Prostate gland (tissue), 2 donors: ENCODE measurements at regions not wholly inside any gene's neighbourhood (a gene's known extent, or its start where the extent isn't known, plus 50 kb on each side); places are given as distances from the start of the nearest gene placed in this dataset.

Source experiments
- DNase-seq: peaks from one replicate; pipeline ENCODE4 v3.0.0-alpha.2; 2019; ENCODE audit warnings: low spot score
- H3K27ac ChIP-seq, 2 donors: fragments of 200-600 bp; sonication (generic); 2 replicates each; pipeline ENCODE4 v1.5.1; 2017 to 2019
- H3K27me3 ChIP-seq: fragments of 200-600 bp; sonication (generic); replicated peaks from 2 replicates; pipeline ENCODE4 v1.5.1; 2019; ENCODE audit not compliant: insufficient read depth
- H3K36me3 ChIP-seq, 2 donors: fragments of 200-600 bp; sonication (generic); 1 replicate in 1 of 2; 2 replicates in 1 of 2; pipeline versions ENCODE4 v1.5.1 to v1.8.1; 2017 to 2019
- H3K4me1 ChIP-seq: fragments of 200-600 bp; sonication (generic); replicated peaks from 2 replicates; pipeline ENCODE4 v1.5.1; 2019
- H3K4me3 ChIP-seq, 2 donors: fragments of 200-600 bp; sonication (generic); 2 replicates each; pipeline ENCODE4 v1.5.1; 2017 to 2019
- H3K9me3 ChIP-seq: fragments of 200-600 bp; sonication (generic); 2 replicates; pipeline ENCODE4 v1.5.1; 2017
- CTCF ChIP-seq, 4 experiments: fragments of 200-600 bp in 2 of 4; fragments of 450-650 bp in 2 of 4; sonication (generic) in 2 of 4; IDR thresholded peaks; 1 replicate in 3 of 4; 2 replicates in 1 of 4; pipeline ENCODE4 v1.5.1; 2016 to 2019; ENCODE audit warnings: antibody characterized with exemption in 4 of 4, mild to moderate bottlenecking in 2 of 4, moderate library complexity in 2 of 4
- POLR2A ChIP-seq: fragments of 450-650 bp; IDR thresholded peaks from one replicate; pipeline ENCODE4 v1.6.1; 2016; ENCODE audit warnings: antibody characterized with exemption, mild to moderate bottlenecking
- POLR2AphosphoS5 ChIP-seq: sonication (generic); formaldehyde crosslinking; IDR thresholded peaks from one replicate; pipeline ENCODE4 v1.6.1; 2017; ENCODE audit warnings: antibody characterized with exemption
- WGBS: methylation state at CpG from one replicate; pipeline ENCODE4 v1.1.5; 2018; 5-methylcytosine and 5-hydroxymethylcytosine counted together
- intact Hi-C: fragments of 100-400 bp; cut with DNase I; formaldehyde crosslinking; loops from one replicate; pipeline ENCODE4 v1.14.2; 2022

GRCh38 chr4:96841801-96842200, 1001.9 kb downstream of the PDHA2 start:
- intact Hi-C loops, result no loop called here

GRCh38 chr4:96844858-96845490, 1005.1 kb downstream of the PDHA2 start:
- H3K4me3 ChIP-seq, result no peak overlapping the region
- no peaks in the 10 kb centered on the region for H3K4me1 ChIP-seq
- intact Hi-C loops, result no loop called here
- no peaks in the 10 kb centered on the region for H3K36me3 ChIP-seq
- no peaks in the 10 kb centered on the region for H3K27me3 ChIP-seq
- H3K27ac ChIP-seq, result no peak overlapping the region
- DNase-seq, result no peak
- no peak for TF ChIP-seq POLR2A
- no peaks in the 10 kb centered on the region for H3K9me3 ChIP-seq
- 94% methylated on average over 1 of the region's 1 CpG for WGBS

More at GRCh38 chr4:96841801-96842200, 1001.9 kb downstream of the PDHA2 start:
- Histone ChIP-seq H3K4me1 (no peaks in the 10 kb centered on the region), H3K4me3 (no peak overlapping the region), H3K36me3 (no peaks in the 10 kb centered on the region), H3K27ac (no peak overlapping the region), H3K9me3 (no peaks in the 10 kb centered on the region), H3K27me3 (no peaks in the 10 kb centered on the region)
- no peak for TF ChIP-seq CTCF (IDR thresholded peaks at IDR 0.05)
- no peak for TF ChIP-seq POLR2A
- no peak for TF ChIP-seq POLR2AphosphoS5
- DNase-seq, result no peak
- 58% methylated on average over 2 of the region's 2 CpGs for WGBS

- no peak overlapping the region for H3K4me3 ChIP-seq
- DNase-seq, result no peak
- H3K36me3 ChIP-seq, result no peaks in the 10 kb centered on the region
- WGBS, result 88% methylated on average over 2 of the region's 2 CpGs
- no peaks in the 10 kb centered on the region for H3K4me1 ChIP-seq
- H3K27me3 ChIP-seq, result no peaks in the 10 kb centered on the region
- intact Hi-C loops, result no loop called here
- H3K27ac ChIP-seq, result no peak overlapping the region
- no peaks in the 10 kb centered on the region for H3K9me3 ChIP-seq
- TF ChIP-seq CTCF (IDR thresholded peaks at IDR 0.05) (no peak), POLR2AphosphoS5 (no peak), POLR2A (no peak)
Measured at GRCh38 chr4:96845819-96846218, 1005.9 kb downstream of the PDHA2 start.

- no peak overlapping the region for H3K4me3 ChIP-seq
- H3K27me3 ChIP-seq, result no peaks in the 10 kb centered on the region
- WGBS, result 80% methylated on average over 1 of the region's 1 CpG
- no peak for TF ChIP-seq POLR2AphosphoS5
- no peak for TF ChIP-seq POLR2A
- TF ChIP-seq CTCF (IDR thresholded peaks at IDR 0.05), result no peak
- H3K27ac ChIP-seq, result no peak overlapping the region
- no peaks in the 10 kb centered on the region for H3K36me3 ChIP-seq
- intact Hi-C loops, result no loop called here
- DNase-seq, result no peak
- no peaks in the 10 kb centered on the region for H3K9me3 ChIP-seq
- no peaks in the 10 kb centered on the region for H3K4me1 ChIP-seq
Measured at GRCh38 chr4:96874657-96875056, 1034.8 kb downstream of the PDHA2 start.

- H3K36me3 ChIP-seq, result no peaks in the 10 kb centered on the region
- intact Hi-C loops, result no loop called here
- no peak for DNase-seq
- 61% methylated on average over 2 of the region's 2 CpGs for WGBS
- no peak for TF ChIP-seq POLR2A
- TF ChIP-seq CTCF (IDR thresholded peaks at IDR 0.05), result no peak
- TF ChIP-seq POLR2AphosphoS5, result no peak
- no peaks in the 10 kb centered on the region for H3K4me1 ChIP-seq
- no peak overlapping the region for H3K27ac ChIP-seq
- no peaks in the 10 kb centered on the region for H3K9me3 ChIP-seq
- H3K27me3 ChIP-seq, result no peaks in the 10 kb centered on the region
- no peak overlapping the region for H3K4me3 ChIP-seq
Measured at GRCh38 chr4:96879527-96879926, 1039.6 kb downstream of the PDHA2 start.
